ENCODE measurements at regions not wholly inside any gene's neighbourhood (a gene's known extent, or its start where the extent isn't known, plus 50 kb on each side); places are given as distances from the start of the nearest gene placed in this dataset.
"Not testable (repeated sequence)": the region's sequence is repeated elsewhere in the genome, so short reads cannot be mapped to it uniquely, and the experiment has no call there.

GRCh38 chr16:29146266-29146665 lies 161.4 kb downstream of the LAT start:
- H3K27ac ChIP-seq (ENCODE audit: extremely low read depth, low read depth, low read length) = no peak overlapping the region
- H3K4me3 ChIP-seq (ENCODE audit: low read depth, low read length) = no peak overlapping the region
- H3K9me3 ChIP-seq (ENCODE audit: control insufficient read depth, insufficient read depth, low read depth, low read length) = no peaks in the 10 kb centered on the region
- ChIA-PET CTCF (no interaction called here), POLR2A (no interaction called here)
- H3K4me1 ChIP-seq (ENCODE audit: control insufficient read depth, insufficient read depth, low read length) = no peaks in the 10 kb centered on the region
- no peaks in the 10 kb centered on the region for H3K36me3 ChIP-seq (ENCODE audit: control insufficient read depth in 2 of 2, insufficient read depth in 1 of 2, low read length in 2 of 2)
- TF ChIP-seq ZNF549 (tag by site-specific recombination; IDR thresholded peaks at IDR 0.05) = no peak
- TF ChIP-seq IKZF3 (tag by site-specific recombination; IDR thresholded peaks at IDR 0.05) = no peak
- no peak for TF ChIP-seq SCRT1 (tag by site-specific recombination; IDR thresholded peaks at IDR 0.05; ENCODE audit: borderline replicate concordance)
- no peak for TF ChIP-seq KLF10 (tag by site-specific recombination; IDR thresholded peaks at IDR 0.05)
- no peak for TF ChIP-seq KLF9 (tag by site-specific recombination; IDR thresholded peaks at IDR 0.05; ENCODE audit: low read depth)
- no peak for TF ChIP-seq WT1 (tag by site-specific recombination; IDR thresholded peaks at IDR 0.05)
- no peak for TF ChIP-seq ZNF48 (tag by site-specific recombination; IDR thresholded peaks at IDR 0.05)
- no peak for TF ChIP-seq ZNF112 (tag by site-specific recombination; IDR thresholded peaks at IDR 0.05)
- TF ChIP-seq ZNF157 (tag by site-specific recombination; IDR thresholded peaks at IDR 0.05) = no peak
- no peak for TF ChIP-seq ATF2 (tag by site-specific recombination; IDR thresholded peaks at IDR 0.05; ENCODE audit: low read depth)
- TF ChIP-seq ZNF10 (tag by site-specific recombination; IDR thresholded peaks at IDR 0.05) = no peak
- TF ChIP-seq ZNF747 (tag by site-specific recombination; IDR thresholded peaks at IDR 0.05) = no peak
- TF ChIP-seq ZNF76 (tag by site-specific recombination; IDR thresholded peaks at IDR 0.05; ENCODE audit: borderline replicate concordance, low read depth) = no peak

- POLR2A ChIA-PET; H3K4me3 ChIP-seq (ENCODE audit: low read depth, low read length); CTCF ChIA-PET; H3K36me3 ChIP-seq (ENCODE audit: control insufficient read depth in 2 of 2, insufficient read depth in 1 of 2, low read length in 2 of 2); H3K9me3 ChIP-seq (ENCODE audit: control insufficient read depth, insufficient read depth, low read depth, low read length); H3K4me1 ChIP-seq (ENCODE audit: control insufficient read depth, insufficient read depth, low read length); H3K27ac ChIP-seq (ENCODE audit: extremely low read depth, low read depth, low read length): not testable (repeated sequence)
These were observed 160.8 kb downstream of the LAT start for GRCh38 chr16:29145486-29146225.

- POLR2A ChIA-PET; H3K9me3 ChIP-seq (ENCODE audit: control insufficient read depth, insufficient read depth, low read depth, low read length); H3K36me3 ChIP-seq (ENCODE audit: control insufficient read depth in 2 of 2, insufficient read depth in 1 of 2, low read length in 2 of 2); CTCF ChIA-PET; H3K4me3 ChIP-seq (ENCODE audit: low read depth, low read length); H3K27ac ChIP-seq (ENCODE audit: extremely low read depth, low read depth, low read length); H3K4me1 ChIP-seq (ENCODE audit: control insufficient read depth, insufficient read depth, low read length): not testable (repeated sequence)
These were observed 160.2 kb downstream of the LAT start for GRCh38 chr16:29145086-29145485.

GRCh38 chr16:29144669-29145062 lies 159.8 kb downstream of the LAT start:
- H3K36me3 ChIP-seq (ENCODE audit: control insufficient read depth in 2 of 2, insufficient read depth in 1 of 2, low read length in 2 of 2); POLR2A ChIA-PET; CTCF ChIA-PET; H3K9me3 ChIP-seq (ENCODE audit: control insufficient read depth, insufficient read depth, low read depth, low read length); H3K27ac ChIP-seq (ENCODE audit: extremely low read depth, low read depth, low read length); H3K4me3 ChIP-seq (ENCODE audit: low read depth, low read length); H3K4me1 ChIP-seq (ENCODE audit: control insufficient read depth, insufficient read depth, low read length): not testable (repeated sequence)
